HCT116 (cell line): ENCODE measurements at regions not wholly inside any gene's neighbourhood (a gene's known extent, or its start where the extent isn't known, plus 50 kb on each side); places are given as distances from the start of the nearest gene placed in this dataset.

Experiments used
- ATAC-seq: fragments of 200-7000 bp; cut with Tn5 transposase; 2 replicates; pipeline ENCODE4 v1.9.1; 2020; ENCODE audit warnings: mild to moderate bottlenecking, moderate library complexity
- BruUV-seq: library from RNA; stranded (reverse); fragments of 400-500 nt; replicated peaks from 2 replicates; lab custom pipeline; 2021; lab: Mats Ljungman, UMichigan
- CTCF ChIA-PET: fragments of 300-600 bp; sonication (Branson Sonifier 250); formaldehyde crosslinking; loops from one replicate; lab custom pipeline; 2021; ENCODE audit warnings: antibody characterized with exemption; lab: Charles Lee
- POLR2A ChIA-PET: fragments of 300-600, 350-600 bp; sonication (Branson Sonifier 250); formaldehyde crosslinking; loops from one replicate; lab custom pipeline; 2021; ENCODE audit warnings: antibody characterized with exemption; lab: Charles Lee
- RAD21 ChIA-PET, 2 experiments: fragments of 300-600 bp; sonication (Branson Sonifier 250); formaldehyde crosslinking; loops; one replicate each; lab custom pipeline; 2023; ENCODE audit warnings: low total read pairs in 2 of 2; ENCODE audit not compliant: uncharacterized antibody in 2 of 2, unreplicated experiment in 2 of 2, low non-redundant PET in 1 of 2; lab: Charles Lee
- DNase-seq: peaks from one replicate; pipeline ENCODE4 v3.0.0-alpha.2; 2010; ENCODE audit warnings: low read depth, low spot score
- H2AFZ ChIP-seq: fragments of 200-600 bp; shearing (Covaris generic), sonication (generic); 2 replicates; pipeline ENCODE4 v1.6.1; 2017; ENCODE audit warnings: low read depth, mixed run types, mixed read lengths, antibody characterized with exemption, low read length; ENCODE audit not compliant: poor library complexity, severe bottlenecking
- H3K27ac ChIP-seq: 2 replicates; pipeline ENCODE4 v1.5.1; 2012; ENCODE audit warnings: low read depth, low read length
- H3K27me3 ChIP-seq: fragments of 200-600 bp; sonication (generic); 2 replicates; pipeline ENCODE4 v1.6.1; 2016; ENCODE audit warnings: mixed run types, low read length, mixed read lengths; ENCODE audit not compliant: insufficient read depth
- H3K36me3 ChIP-seq, 2 experiments: fragments of 200-500 bp in 1 of 2; fragments of 200-600 bp in 1 of 2; sonication (Bioruptor generic) in 1 of 2; sonication (generic) in 1 of 2; 2 replicates each; pipeline versions ENCODE4 v1.5.1 to v1.6.1; 2014 to 2016; ENCODE audit warnings: low read length in 2 of 2, inconsistent platforms in 1 of 2, mixed read lengths in 1 of 2, mixed run types in 1 of 2; ENCODE audit not compliant: insufficient read depth in 2 of 2, control insufficient read depth in 1 of 2
- H3K4me1 ChIP-seq, 2 experiments: fragments of 200-600 bp in 1 of 2; sonication (generic) in 1 of 2; 2 replicates each; pipeline versions ENCODE4 v1.5.1 to v1.6.1; 2012 to 2017; ENCODE audit warnings: low read length in 2 of 2, inconsistent platforms in 1 of 2, mild to moderate bottlenecking in 1 of 2, mixed read lengths in 1 of 2, mixed run types in 1 of 2, moderate library complexity in 1 of 2; ENCODE audit not compliant: insufficient read depth in 2 of 2, control insufficient read depth in 1 of 2
- H3K4me2 ChIP-seq: fragments of 200-600 bp; sonication (generic); 2 replicates; pipeline ENCODE4 v1.6.1; 2017; ENCODE audit warnings: mixed run types, low read length, mixed read lengths
- H3K4me3 ChIP-seq, 2 experiments: fragments of 200-600 bp in 1 of 2; sonication (generic) in 1 of 2; replicated peaks in 1 of 2; 2 replicates each; pipeline ENCODE4 v1.5.1; 2011 to 2016; ENCODE audit warnings: low read length in 2 of 2, control low read depth in 1 of 2, low read depth in 1 of 2, mild to moderate bottlenecking in 1 of 2, mixed read lengths in 1 of 2, mixed run types in 1 of 2
- H3K79me2 ChIP-seq: fragments of 200-600 bp; sonication (generic); 2 replicates; pipeline ENCODE4 v1.6.1; 2017; ENCODE audit warnings: mild to moderate bottlenecking, mixed run types, low read length, moderate library complexity, mixed read lengths; ENCODE audit not compliant: insufficient read depth
- H3K9ac ChIP-seq: fragments of 200-600 bp; sonication (generic); 2 replicates; pipeline ENCODE4 v1.6.1; 2016; ENCODE audit warnings: low read length, mixed read lengths
- H3K9me2 ChIP-seq: fragments of 200-600 bp; sonication (generic), shearing (Covaris generic); 2 replicates; pipeline ENCODE4 v1.6.1; 2017; ENCODE audit warnings: mixed run types, mild to moderate bottlenecking, moderate library complexity; ENCODE audit not compliant: insufficient read depth
- H3K9me3 ChIP-seq, 2 experiments: fragments of 200-500 bp in 1 of 2; fragments of 200-600 bp in 1 of 2; sonication (Bioruptor generic) in 1 of 2; sonication (generic) in 1 of 2; 2 replicates each; pipeline ENCODE4 v1.6.1; 2014 to 2017; ENCODE audit warnings: low read length in 2 of 2, mixed read lengths in 2 of 2, inconsistent platforms in 1 of 2, low read depth in 1 of 2, mild to moderate bottlenecking in 1 of 2, mixed run types in 1 of 2, moderate library complexity in 1 of 2; ENCODE audit not compliant: control insufficient read depth in 1 of 2, insufficient read depth in 1 of 2
- H4K20me1 ChIP-seq: fragments of 200-600 bp; sonication (generic), shearing (Covaris generic); 2 replicates; pipeline ENCODE4 v1.6.1; 2017; ENCODE audit warnings: mixed run types, mild to moderate bottlenecking, moderate library complexity; ENCODE audit not compliant: insufficient read depth
- CBX3 ChIP-seq: IDR thresholded peaks from 2 replicates; pipeline ENCODE4 v1.6.1; 2012; ENCODE audit warnings: low read depth
- ELF1 ChIP-seq: IDR thresholded peaks from 2 replicates; pipeline ENCODE4 v1.6.1; 2012; ENCODE audit warnings: low read depth, borderline replicate concordance
- EZH2 ChIP-seq: fragments of 200-600 bp; sonication (generic); IDR thresholded peaks from 2 replicates; pipeline ENCODE4 v1.6.1; 2017; ENCODE audit warnings: antibody characterized with exemption, mixed run types
- EZH2phosphoT487 ChIP-seq: fragments of 200-600 bp; IDR thresholded peaks from 2 replicates; pipeline ENCODE4 v1.6.1; 2018; ENCODE audit warnings: antibody characterized with exemption, borderline replicate concordance
- FOSL1 ChIP-seq: IDR thresholded peaks from 2 replicates; pipeline ENCODE4 v1.6.1; 2012; ENCODE audit warnings: low read depth
- POLR2A ChIP-seq: IDR thresholded peaks from 2 replicates; pipeline ENCODE4 v1.7.0; 2011; ENCODE audit warnings: borderline replicate concordance; ENCODE audit not compliant: insufficient read depth, insufficient read length; ENCODE audit errors: extremely low read depth
- POLR2AphosphoS5 ChIP-seq: IDR thresholded peaks from 2 replicates; pipeline ENCODE4 v1.6.1; 2011; ENCODE audit warnings: mild to moderate bottlenecking, low read depth, low read length, moderate library complexity
- REST ChIP-seq: IDR thresholded peaks from 2 replicates; pipeline ENCODE4 v1.6.1; 2012; ENCODE audit warnings: low read depth
- SIN3A ChIP-seq: IDR thresholded peaks from 2 replicates; pipeline ENCODE4 v1.6.1; 2012; ENCODE audit warnings: low read depth
- SRF ChIP-seq: IDR thresholded peaks from 2 replicates; pipeline ENCODE4 v1.6.1; 2012; ENCODE audit warnings: low read depth
- ZBTB33 ChIP-seq: IDR thresholded peaks from 2 replicates; pipeline ENCODE4 v1.6.1; 2011; ENCODE audit warnings: mild to moderate bottlenecking, low read length, moderate library complexity; ENCODE audit not compliant: insufficient replicate concordance; ENCODE audit errors: extremely low read depth
- intact Hi-C: fragments of 100-400 bp; cut with micrococcal nuclease; formaldehyde crosslinking; loops from 2 replicates; pipeline ENCODE4 v1.10.0; 2022

GRCh38 chr4:138875891-138876608, 139.5 kb upstream of the NOCT start:
- peaks cover 3 to 17% of the 10 kb centered on the region in 2 experiments; a peak in 2 of 4 replicates for H3K4me1 ChIP-seq
- ATAC-seq (peak; percentile 73), DNase-seq (peak; percentile 15)
- no peaks in the 10 kb centered on the region for H4K20me1 ChIP-seq
- BruUV-seq, result no TSS peak
- CTCF ChIA-PET, result no interaction called here
- no peak overlapping the region for H2AFZ ChIP-seq
- no peaks in the 10 kb centered on the region for H3K9me3 ChIP-seq
- POLR2A ChIA-PET, result no interaction called here
- no peak overlapping the region for H3K9ac ChIP-seq
- TF ChIP-seq REST, result no peak
- TF ChIP-seq FOSL1, result peak; percentile 16; the same call in 1 of the 2 replicates
- no peaks in the 10 kb centered on the region for H3K79me2 ChIP-seq
- H3K9me2 ChIP-seq, result no peaks in the 10 kb centered on the region
- H3K4me2 ChIP-seq, result peak overlapping the region; percentile 24
- no peak overlapping the region for H3K4me3 ChIP-seq
- RAD21 ChIA-PET, result no interaction called here
- peaks cover 6% of the 10 kb centered on the region; the same call in 1 of the 2 replicates for H3K27me3 ChIP-seq
- H3K36me3 ChIP-seq, result no peaks in the 10 kb centered on the region
- intact Hi-C loops, result no loop called here
- H3K27ac ChIP-seq, result no peak overlapping the region

GRCh38 chr4:138871555-138871875, 144.1 kb upstream of the NOCT start:
- no peak overlapping the region for H3K27ac ChIP-seq
- H3K4me3 ChIP-seq, result no peak overlapping the region
- H3K36me3 ChIP-seq, result no peaks in the 10 kb centered on the region
- H3K4me1 ChIP-seq, result peaks cover 3 to 15% of the 10 kb centered on the region in 2 experiments; a peak in 2 of 4 replicates
- ATAC-seq, result no peak
- peaks cover 6% of the 10 kb centered on the region; the same call in 1 of the 2 replicates for H3K27me3 ChIP-seq
- H3K9ac ChIP-seq, result no peak overlapping the region
- no TSS peak for BruUV-seq
- intact Hi-C loops, result loop anchor here (1.0 to 5.0 kb wide), 5 partner anchors 191 to 1139 kb away; no protein-coding TSS in a partner anchor
- H2AFZ ChIP-seq, result no peak overlapping the region
- no peaks in the 10 kb centered on the region for H3K79me2 ChIP-seq
- DNase-seq, result no peak
- POLR2A ChIA-PET, result no interaction called here
- no peaks in the 10 kb centered on the region for H3K9me3 ChIP-seq
- H4K20me1 ChIP-seq, result no peaks in the 10 kb centered on the region
- RAD21 ChIA-PET, result interaction anchor here (0.7 to 1.4 kb wide), 7 partner anchors 38 to 1051 kb away, joined by 3 to 8 read pairs (median 4); no protein-coding TSS in a partner anchor
- no peaks in the 10 kb centered on the region for H3K9me2 ChIP-seq
- 0 out of 2 replicates have a peak overlapping the region, but pooled peaks have one; percentile 33 for H3K4me2 ChIP-seq
- CTCF ChIA-PET, result interaction anchor here (0.6 to 1.9 kb wide), 21 partner anchors 9 to 1139 kb away, joined by 3 to 29 read pairs (median 4); no protein-coding TSS in a partner anchor
- TF ChIP-seq SIN3A, result no peak
- no peak for TF ChIP-seq SRF
- TF ChIP-seq ZBTB33, result no peak
- no peak for TF ChIP-seq ELF1
- no peak for TF ChIP-seq POLR2AphosphoS5
- no peak for TF ChIP-seq CBX3
- TF ChIP-seq EZH2, result no peak
- TF ChIP-seq EZH2phosphoT487, result no peak
- TF ChIP-seq POLR2A, result no peak
